ENCODE measurements at regions not wholly inside any gene's neighbourhood (a gene's known extent, or its start where the extent isn't known, plus 50 kb on each side); places are given as distances from the start of the nearest gene placed in this dataset.

DNA sequence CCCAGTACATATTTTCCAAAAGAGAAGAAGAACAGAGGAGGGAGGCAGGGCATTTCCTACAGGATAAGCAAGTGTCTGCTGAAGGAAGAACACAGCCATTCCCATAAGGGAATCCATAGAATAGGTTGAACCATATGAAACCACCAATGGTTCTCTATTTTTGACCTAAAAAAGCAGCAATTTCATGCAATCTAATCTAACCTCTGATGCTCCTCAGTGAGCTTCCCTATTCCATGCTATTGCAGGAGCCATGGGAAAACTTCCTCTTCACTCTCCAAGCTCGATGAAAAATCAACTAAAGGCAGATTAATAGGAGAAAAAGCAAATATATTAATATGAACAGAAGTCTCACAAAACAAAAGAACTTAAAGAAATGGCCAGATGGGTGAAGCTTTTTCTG is 50.5 kb downstream of the SIPA1L2 start:
- no peak overlapping the region for H2BK5ac ChIP-seq (ENCODE audit: insufficient read length, low read length)
- H4K5ac ChIP-seq (ENCODE audit: insufficient read length, low read depth, low read length), result no peak overlapping the region
- H3K27ac Mint-ChIP-seq, result no peak overlapping the region
- no peaks in the 10 kb centered on the region for H3K27me3 ChIP-seq (ENCODE audit: insufficient read depth, low read length)
- H3K4me2 ChIP-seq (ENCODE audit: insufficient read depth, insufficient read length, low read length), result no peak overlapping the region
- H2BK20ac ChIP-seq (ENCODE audit: low read depth, low read length, poor library complexity, severe bottlenecking), result no peak overlapping the region
- TF ChIP-seq, protein P1, sequence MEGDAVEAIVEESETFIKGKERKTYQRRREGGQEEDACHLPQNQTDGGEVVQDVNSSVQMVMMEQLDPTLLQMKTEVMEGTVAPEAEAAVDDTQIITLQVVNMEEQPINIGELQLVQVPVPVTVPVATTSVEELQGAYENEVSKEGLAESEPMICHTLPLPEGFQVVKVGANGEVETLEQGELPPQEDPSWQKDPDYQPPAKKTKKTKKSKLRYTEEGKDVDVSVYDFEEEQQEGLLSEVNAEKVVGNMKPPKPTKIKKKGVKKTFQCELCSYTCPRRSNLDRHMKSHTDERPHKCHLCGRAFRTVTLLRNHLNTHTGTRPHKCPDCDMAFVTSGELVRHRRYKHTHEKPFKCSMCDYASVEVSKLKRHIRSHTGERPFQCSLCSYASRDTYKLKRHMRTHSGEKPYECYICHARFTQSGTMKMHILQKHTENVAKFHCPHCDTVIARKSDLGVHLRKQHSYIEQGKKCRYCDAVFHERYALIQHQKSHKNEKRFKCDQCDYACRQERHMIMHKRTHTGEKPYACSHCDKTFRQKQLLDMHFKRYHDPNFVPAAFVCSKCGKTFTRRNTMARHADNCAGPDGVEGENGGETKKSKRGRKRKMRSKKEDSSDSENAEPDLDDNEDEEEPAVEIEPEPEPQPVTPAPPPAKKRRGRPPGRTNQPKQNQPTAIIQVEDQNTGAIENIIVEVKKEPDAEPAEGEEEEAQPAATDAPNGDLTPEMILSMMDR (conservative IDR thresholded peaks at IDR 0.05), result no peak
- peak overlapping the region; percentile 23 for H2BK120ac ChIP-seq (ENCODE audit: low read depth, low read length, poor library complexity, severe bottlenecking)
- H3K4ac ChIP-seq (ENCODE audit: low read depth, low read length), result no peak overlapping the region
- H2AFZ ChIP-seq (ENCODE audit: low read length), result no peak overlapping the region
- H2BK15ac ChIP-seq (ENCODE audit: low read depth, low read length), result no peak overlapping the region
- H4K8ac ChIP-seq (replicated peaks; ENCODE audit: insufficient read length, low read depth, low read length), result no peak overlapping the region
- H3K27me3 Mint-ChIP-seq (ENCODE audit: low read depth), result no peaks in the 10 kb centered on the region
- H3K23me2 ChIP-seq (ENCODE audit: insufficient read length, low read depth, low read length, poor library complexity, severe bottlenecking), result no peaks in the 10 kb centered on the region
- no peaks in the 10 kb centered on the region for H3K36me3 Mint-ChIP-seq (ENCODE audit: insufficient read depth in 1 of 3, low read depth in 3 of 3)
- no peak overlapping the region for H3K14ac ChIP-seq (ENCODE audit: insufficient read depth, low read length)
- H3K4me1 Mint-ChIP-seq, result peaks cover 54 to 57% of the 10 kb centered on the region in 2 experiments
- no peak overlapping the region for H3K27ac ChIP-seq (ENCODE audit: insufficient read length, low read depth, low read length)
- H3K9me3 ChIP-seq (ENCODE audit: control insufficient read depth, low read depth, low read length), result no peaks in the 10 kb centered on the region
- H3T11ph ChIP-seq (ENCODE audit: low read length), result no peak overlapping the region
- no peak overlapping the region for H4K91ac ChIP-seq (ENCODE audit: insufficient read length, low read depth, low read length)
- H3K4me3 Mint-ChIP-seq, result no peak overlapping the region
- H3K56ac ChIP-seq (ENCODE audit: insufficient read length, low read depth, low read length), result no peak overlapping the region
- H3K18ac ChIP-seq (ENCODE audit: insufficient read length, low read depth, low read length), result no peak overlapping the region
- H3K9me3 Mint-ChIP-seq, result no peaks in the 10 kb centered on the region
- no peaks in the 10 kb centered on the region for H3K79me2 ChIP-seq (ENCODE audit: insufficient read depth, low read length)
- no peaks in the 10 kb centered on the region for H4K20me1 ChIP-seq (ENCODE audit: control insufficient read depth, insufficient read depth, insufficient read length)
- no peak overlapping the region for H3K9ac ChIP-seq (ENCODE audit: extremely low read depth, insufficient read length, low read length)
- H3K4me1 ChIP-seq (ENCODE audit: insufficient read depth, low read length), result peaks cover 6% of the 10 kb centered on the region; the same call in 1 of the 2 replicates
- H2AK5ac ChIP-seq (ENCODE audit: insufficient read length, low read length), result no peak overlapping the region
- WGBS (ENCODE audit: extremely low coverage, insufficient read length, low lambda C conversion rate), result no CpG with 5 or more reads among the region's 1 CpG
- H3K79me1 ChIP-seq (ENCODE audit: insufficient read depth, low read depth, low read length, poor library complexity, severe bottlenecking), result no peaks in the 10 kb centered on the region
- no peak for DNase-seq
- H3K23ac ChIP-seq (ENCODE audit: insufficient read length, low read depth, low read length), result no peak overlapping the region
- H2BK12ac ChIP-seq (ENCODE audit: insufficient read length, low read depth, low read length), result no peak overlapping the region
